NCI-H460 (cell line): ENCODE measurements at regions not wholly inside any gene's neighbourhood (a gene's known extent, or its start where the extent isn't known, plus 50 kb on each side); places are given as distances from the start of the nearest gene placed in this dataset.

Source experiments
- DNase-seq: peaks from one replicate; pipeline ENCODE4 v3.0.0-alpha.2; 2016; ENCODE audit warnings: low read depth; ENCODE audit errors: extremely low read depth

GRCh38 chrX:93598076-93598475, 75.3 kb downstream of the NAP1L3 start:
- DNase-seq = no peak

- DNase-seq = no peak
Measured at GRCh38 chrX:93594780-93595179, 78.6 kb downstream of the NAP1L3 start.

- no peak for DNase-seq
Measured at GRCh38 chrX:93593966-93594365, 79.4 kb downstream of the NAP1L3 start.

- no peak for DNase-seq
Measured at GRCh38 chrX:93591398-93591797, 82.0 kb downstream of the NAP1L3 start.

GRCh38 chrX:93585661-93586060, 87.7 kb downstream of the NAP1L3 start:
- peak; percentile 3 for DNase-seq

GRCh38 chrX:93580634-93581033, 92.7 kb downstream of the NAP1L3 start:
- no peak for DNase-seq

- DNase-seq = peak; percentile 9
Measured at GRCh38 chrX:93538575-93538974, 134.8 kb downstream of the NAP1L3 start.

GRCh38 chrX:93528917-93529316, 144.5 kb downstream of the NAP1L3 start:
- DNase-seq = no peak
